NCI-H1417 (cell line): ENCODE measurements at regions not wholly inside any gene's neighbourhood (a gene's known extent, or its start where the extent isn't known, plus 50 kb on each side); places are given as distances from the start of the nearest gene placed in this dataset.
"Not testable (repeated sequence)": the region's sequence is repeated elsewhere in the genome, so short reads cannot be mapped to it uniquely, and the experiment has no call there.

Experiments
- DNase-seq, 3 experiments: peaks; one replicate each; lab custom pipeline; 2025; lab: John Stamatoyannopoulos, UW

- DNase-seq = no peak
Observed at GRCh38 chr22:49525801-49526535, 301.7 kb downstream of the BRD1 start.

- no peak for DNase-seq
Observed at GRCh38 chr22:49525360-49525759, 302.3 kb downstream of the BRD1 start.

DNA sequence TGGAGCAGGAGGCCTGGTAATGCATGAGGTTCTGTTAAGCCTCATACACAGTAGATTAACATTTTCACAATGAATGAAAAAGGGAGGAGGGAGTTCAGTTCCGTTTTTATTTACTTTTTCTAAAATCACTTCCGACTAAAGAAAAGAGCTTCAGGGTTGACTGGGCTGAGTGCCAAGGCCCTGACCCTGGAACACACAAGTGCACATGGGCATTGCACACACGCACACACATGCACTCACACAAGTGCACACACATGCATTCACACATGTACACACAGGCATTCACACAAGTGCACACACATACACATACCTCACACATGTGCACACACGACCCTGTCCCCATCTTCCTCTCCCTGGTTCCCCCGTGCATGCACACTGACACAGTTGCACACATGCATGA is 303.3 kb downstream of the BRD1 start:
- no peak for DNase-seq

DNA sequence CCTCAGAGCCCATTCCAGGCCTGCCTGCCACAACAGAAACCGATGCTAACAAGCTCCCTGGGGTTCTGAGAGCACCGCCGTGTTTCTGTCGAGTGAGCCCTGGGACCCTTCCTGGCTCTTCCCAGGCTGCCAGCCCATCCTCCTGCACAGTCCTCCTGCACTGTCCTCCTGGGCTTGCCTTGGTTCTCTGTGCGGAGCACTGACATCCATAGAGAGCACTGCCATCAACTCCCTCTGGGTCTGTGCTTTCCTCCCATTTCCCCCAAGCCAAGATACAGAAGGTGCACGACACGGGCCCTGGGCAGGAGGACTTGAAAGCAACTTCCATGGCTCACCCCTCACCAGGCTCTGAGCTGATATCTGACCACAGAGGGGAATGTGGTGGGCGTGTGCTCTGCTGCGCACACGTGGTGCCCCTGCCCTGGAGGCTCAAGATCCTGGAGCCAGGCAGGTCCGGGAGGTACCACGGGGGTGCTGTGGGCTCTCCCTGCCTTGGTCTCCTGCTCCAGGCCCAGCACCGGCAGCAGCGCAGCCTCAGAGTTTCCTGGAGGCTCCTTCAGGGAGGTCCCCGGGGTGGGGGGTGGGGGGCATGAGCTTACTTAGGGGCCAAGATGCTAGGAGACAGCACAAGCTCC is 304.2 kb downstream of the BRD1 start:
- DNase-seq = no peak

- DNase-seq = no peak
Observed at GRCh38 chr22:49522582-49523373, 304.9 kb downstream of the BRD1 start.

DNA sequence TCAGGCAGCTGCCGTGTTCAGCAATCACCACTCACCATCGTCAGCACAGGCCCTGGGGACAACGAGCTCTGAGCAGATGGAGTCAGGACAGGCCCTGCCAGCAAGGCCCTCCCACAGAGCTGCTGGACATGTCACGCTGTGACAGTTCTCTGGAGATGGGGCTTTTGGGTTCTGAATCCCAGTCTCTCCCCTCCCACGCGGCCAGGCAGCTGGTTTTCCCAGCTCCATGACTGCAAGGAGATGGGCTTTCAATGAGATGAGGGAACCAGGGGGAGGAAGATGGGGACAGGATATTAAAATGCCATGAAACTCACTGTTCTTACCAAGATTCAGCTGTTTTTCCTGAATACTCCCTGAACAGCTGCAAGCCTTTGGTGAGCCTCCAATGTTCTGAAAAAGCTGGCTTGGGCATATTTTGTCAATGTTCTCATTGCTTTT is 305.9 kb downstream of the BRD1 start:
- DNase-seq = no peak

DNA sequence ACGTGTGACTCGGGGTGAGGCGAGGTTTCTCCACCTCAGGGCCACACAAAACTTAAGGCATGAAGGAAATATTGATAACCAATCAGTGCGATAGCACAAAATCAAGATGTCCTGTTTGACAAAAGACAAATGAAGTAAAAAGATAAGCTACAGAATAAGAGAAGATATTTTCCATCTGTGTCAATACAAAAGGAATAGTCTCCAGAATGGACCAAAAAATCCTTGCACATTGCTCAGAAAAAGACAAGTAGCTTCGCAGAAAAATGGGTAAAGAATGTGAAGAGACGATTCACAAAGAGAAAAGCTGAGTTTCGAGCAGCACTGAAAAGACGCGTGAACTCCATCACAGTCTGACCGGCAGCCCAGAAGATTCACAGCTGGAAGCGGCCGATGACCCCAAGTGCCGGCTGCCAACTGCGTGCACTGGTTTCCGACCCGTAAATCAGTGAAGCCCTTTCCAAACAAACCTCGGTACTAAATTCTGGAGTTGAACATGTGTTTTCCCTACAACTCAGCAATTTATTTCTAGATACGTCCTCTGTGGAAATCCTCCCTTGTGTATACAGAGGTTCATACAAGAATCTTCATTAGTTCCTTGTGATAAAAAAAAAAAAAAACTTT is 308.4 kb downstream of the BRD1 start:
- no peak for DNase-seq

DNA sequence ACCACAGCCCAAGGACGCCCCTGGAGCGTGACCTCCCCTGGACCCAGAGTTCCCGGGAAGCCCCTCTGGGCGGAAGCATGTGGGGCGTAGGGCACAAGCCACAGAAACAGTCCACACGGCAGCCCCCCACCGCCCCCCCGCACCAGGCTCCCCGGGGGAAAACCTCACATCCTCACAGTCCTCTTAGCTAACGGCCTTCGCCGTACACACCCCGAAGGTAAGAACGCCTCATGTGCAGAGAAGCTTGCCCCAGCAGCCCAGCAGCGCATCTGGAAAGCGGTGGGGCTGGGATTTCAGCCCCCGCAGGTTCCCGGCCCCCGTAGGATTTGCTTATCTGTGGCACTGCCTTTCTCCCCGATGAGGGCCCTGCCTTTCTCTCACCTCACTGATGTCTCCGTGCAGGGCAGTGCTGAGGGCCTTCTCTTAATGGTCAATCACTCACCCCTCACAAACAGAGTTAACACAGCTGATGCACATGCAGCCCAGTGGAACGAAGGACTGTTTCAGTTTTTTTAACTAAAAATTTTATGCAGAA is 309.2 kb downstream of the BRD1 start:
- DNase-seq = no peak

GRCh38 chr22:49517667-49518185 is 309.9 kb downstream of the BRD1 start:
- no peak for DNase-seq

- DNase-seq = no peak
Observed at GRCh38 chr22:49517211-49517610, 310.5 kb downstream of the BRD1 start.

DNA sequence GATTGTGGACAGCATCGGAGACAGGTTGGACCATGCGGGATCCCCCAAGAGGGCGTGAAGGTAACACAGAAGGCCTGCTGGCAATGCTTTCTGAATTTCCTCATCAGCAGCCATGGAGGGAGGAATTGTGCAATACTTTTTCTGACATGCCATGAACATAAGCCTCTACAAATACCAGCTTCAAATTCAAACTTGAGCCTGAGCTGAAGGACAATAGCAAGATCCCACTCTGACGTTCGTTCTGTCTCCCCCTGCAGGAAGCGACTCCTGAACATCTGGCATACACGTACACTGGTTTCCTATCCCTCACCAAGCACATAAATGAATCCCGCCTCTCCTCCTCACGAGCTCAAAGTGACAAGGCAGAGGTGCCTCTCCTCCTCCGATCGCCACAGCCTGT is 312.2 kb downstream of the BRD1 start:
- DNase-seq = no peak

DNA sequence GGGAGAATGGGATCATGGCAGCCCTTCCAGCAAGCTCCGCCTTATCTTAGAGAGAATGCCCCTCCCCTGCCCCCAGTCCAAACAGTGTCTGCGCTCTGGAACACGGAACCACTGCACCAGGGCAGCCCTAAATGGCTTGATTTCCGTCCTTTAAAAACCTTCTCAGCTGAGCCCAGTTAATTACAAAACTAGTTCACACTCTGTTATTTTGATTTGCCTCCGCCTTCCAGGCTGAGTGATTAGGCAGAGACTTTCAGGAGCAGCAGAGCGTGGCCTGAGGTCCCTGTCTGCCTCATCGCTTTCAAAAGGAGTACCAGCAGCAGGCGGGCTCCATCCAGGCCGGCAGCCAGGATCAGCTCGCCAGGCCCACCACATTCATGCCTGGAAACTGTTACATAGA is 313.0 kb downstream of the BRD1 start:
- peak in 1 of 3 experiments; percentile 18 for DNase-seq

DNA sequence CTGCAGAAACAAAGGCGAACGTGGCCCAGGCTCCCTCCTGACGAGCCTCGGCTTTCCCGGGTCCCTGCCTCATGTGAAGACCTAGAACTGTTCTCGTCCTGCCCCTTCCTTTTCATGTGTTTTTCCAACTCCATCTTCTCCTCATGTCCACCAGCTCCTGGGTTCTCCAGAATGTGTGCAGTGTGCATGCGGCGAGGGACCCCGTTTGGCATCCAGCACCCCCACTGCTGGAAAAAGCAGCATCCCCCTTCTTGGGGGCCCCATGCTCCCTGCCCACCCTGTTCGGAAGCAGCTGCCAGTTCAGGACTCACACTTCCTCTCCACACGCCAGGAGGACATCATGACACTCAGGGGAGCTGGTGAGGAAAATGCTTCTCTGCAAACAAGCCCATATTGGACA is 313.5 kb downstream of the BRD1 start:
- DNase-seq = no peak

DNA sequence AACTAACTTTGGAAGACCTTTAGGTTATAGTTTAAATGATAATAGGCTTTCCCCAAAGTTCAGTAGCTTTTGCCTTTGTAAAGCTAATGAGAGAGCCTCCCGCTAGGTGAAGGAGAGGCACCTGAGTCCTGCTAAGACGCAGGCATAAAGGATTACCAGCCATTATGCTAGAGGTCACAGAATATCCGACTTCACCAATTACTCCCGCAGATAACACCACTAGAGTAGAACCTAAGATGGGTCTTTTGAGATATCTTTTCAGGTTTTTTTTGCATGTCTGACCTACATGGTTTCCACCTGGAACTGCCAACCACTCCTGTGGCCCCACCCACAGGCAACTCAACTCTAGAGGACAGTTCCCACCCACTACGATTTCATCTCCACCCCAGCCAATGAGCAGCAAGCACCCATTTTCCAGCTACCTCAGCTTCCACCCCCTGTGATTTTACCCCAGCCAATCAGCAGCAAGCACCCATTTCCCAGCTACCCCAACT is 314.3 kb downstream of the BRD1 start:
- DNase-seq = no peak

GRCh38 chr22:49512487-49513165 is 315.0 kb downstream of the BRD1 start:
- DNase-seq = no peak

DNA sequence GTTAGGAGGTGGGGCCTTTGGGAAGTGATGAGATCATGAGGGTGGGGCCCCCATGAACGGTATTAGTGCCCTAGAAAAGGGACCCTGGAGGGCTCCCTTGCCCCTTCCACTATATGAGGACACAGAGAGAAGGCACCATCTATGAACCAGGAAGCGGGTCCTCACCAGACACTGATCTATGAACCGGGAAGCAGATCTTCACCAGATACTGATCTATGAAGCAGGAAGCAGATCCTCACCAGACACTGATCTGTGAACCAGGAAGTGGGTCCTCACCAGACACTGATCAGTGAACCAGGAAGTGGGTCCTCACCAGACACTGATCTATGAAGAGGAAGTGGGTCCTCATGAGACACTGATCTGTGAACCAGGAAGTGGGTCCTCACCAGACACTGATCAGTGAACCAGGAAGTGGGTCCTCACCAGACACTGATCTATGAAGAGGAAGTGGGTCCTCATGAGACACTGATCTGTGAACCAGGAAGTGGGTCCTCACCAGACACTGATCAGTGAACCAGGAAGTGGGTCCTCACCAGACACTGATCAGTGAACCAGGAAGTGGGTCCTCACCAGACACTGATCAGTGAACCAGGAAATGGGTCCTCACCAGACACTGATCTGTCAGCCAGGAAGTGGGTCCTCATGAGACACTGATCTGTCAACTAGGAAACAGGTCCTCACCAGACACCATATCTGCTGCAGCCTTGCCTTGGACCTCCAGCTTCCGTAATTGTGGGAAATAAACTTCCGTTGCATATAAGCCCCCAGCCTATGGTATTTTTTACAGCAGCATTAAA is 316.1 kb downstream of the BRD1 start:
- DNase-seq = not testable (repeated sequence)

DNA sequence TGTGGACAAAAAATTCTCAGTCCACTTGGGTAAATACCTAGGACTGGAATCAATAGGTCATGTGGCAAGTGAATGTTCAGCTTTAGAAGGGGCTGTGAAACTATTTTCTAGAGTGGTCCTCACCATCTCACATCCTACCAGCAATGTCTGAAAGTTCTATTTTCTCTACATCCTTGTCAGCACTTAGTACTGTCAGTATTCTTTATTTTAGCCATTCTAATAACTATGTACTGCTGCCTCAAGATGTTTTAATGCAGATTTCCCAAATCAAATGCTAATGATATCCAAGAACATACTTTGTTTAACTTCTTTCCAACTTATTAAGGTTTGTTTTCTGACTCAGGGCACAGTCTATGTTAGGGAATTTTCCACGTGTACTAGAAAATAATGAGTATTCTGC is 317.0 kb downstream of the BRD1 start:
- DNase-seq = no peak

DNA sequence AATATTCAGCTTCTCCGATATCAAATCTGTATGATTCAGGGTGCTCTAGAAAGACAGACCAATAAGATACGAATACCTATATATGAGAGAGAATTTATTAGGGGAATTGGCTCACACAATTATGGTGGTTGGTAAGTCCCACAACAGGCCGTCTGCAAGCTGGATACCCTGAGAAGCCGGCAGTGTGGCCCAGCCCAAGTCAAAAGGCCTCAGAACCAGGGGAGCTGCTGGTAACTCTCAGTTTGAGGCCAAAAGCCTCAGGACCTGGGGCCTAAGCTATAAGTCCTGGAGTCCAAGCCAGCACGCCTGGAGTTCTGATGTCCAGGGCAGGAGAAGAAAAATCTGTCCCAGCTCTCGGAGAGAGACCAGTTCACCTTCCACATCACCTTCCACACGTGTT is 318.7 kb downstream of the BRD1 start:
- no peak for DNase-seq

- DNase-seq = no peak
Observed at GRCh38 chr22:49508561-49508960, 319.1 kb downstream of the BRD1 start.

DNA sequence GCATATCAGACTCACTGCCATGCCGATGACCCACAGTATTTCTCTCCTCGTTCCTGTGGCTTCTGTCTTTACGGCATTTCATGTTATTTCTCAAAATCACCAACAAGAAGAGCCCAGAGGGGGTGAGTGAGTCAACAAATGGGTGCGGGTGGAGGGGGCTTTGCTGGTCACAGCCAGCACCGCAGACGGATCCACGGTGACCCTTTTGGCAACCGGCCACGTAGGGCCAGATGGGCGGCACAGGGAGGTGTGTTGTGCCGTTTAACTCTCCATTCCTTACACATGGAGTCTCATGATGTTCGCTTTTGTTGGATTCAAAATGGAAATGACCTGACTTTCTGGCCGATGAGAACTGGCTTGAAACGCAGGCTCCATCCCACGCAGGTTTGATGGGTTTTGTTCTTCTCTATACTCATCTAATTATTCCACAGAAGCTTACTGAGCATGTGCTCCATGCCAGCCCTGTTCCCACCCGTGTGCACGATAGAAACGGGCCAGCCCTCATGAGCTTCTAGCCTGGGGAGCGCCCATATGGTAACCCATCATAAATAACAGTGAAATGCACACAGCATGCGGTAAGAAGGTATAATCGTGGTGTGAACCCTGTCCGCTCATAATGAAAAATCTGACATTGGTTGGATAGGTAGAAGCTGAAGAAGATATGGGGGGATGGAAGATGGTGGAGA is 319.9 kb downstream of the BRD1 start:
- DNase-seq = no peak
